ENCODE measurements at regions not wholly inside any gene's neighbourhood (a gene's known extent, or its start where the extent isn't known, plus 50 kb on each side); places are given as distances from the start of the nearest gene placed in this dataset.
"Not testable (repeated sequence)": the region's sequence is repeated elsewhere in the genome, so short reads cannot be mapped to it uniquely, and the experiment has no call there.

DNA sequence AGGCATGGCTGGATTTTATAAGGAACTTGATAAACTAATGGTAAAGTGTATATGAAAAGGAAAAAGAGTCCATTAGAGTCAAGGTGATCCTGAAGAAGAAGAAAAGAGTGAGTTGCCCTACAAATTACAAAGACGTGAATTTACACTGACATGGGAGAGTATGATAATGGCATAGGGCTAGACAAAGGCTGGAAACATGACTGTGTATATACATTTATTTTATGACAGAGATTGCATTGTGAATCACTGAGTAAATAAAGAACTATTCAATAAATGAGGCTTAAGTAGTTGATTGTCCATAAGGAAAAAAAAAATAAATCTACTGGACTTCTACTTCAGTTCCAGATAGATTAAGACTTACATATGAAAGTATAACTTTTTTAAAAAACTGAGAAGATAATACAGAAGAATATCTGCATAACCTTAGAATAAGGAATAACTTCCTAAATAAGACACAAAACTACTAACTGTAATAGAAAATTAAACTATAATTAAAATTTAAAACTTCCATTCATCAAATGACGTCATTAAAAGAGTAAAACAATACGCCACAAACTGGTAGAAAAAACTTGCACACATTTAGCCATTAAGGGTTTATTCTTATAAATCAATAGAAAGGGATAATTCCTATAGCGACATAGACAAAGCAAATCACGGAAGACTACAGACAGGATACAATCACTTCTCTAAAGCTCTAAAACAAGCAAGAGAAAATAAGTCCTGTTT lies 278.5 kb downstream of the NOVA1 start:
- DNase-seq (ENCODE audit: extremely low read depth, low read depth), result no peak

DNA sequence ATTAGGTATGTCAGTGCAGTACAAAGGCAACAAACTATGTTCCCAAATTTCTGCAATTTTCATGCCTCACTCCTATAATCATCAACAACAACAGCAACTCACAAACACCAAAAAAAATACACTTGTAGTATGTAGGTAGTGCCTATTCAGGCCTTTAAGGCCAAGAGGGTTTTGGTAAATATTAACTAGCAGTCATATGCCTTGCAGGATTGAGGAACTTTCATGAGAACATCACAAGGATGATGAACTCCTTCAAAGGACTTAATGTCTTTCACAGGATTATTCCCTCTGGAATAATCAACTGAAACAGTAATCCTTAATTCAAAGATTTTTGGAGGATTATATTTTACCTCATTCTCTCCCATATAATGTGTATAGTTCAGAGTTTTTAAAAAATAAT lies 293.8 kb downstream of the NOVA1 start:
- DNase-seq (ENCODE audit: extremely low read depth, low read depth), result no peak

DNA sequence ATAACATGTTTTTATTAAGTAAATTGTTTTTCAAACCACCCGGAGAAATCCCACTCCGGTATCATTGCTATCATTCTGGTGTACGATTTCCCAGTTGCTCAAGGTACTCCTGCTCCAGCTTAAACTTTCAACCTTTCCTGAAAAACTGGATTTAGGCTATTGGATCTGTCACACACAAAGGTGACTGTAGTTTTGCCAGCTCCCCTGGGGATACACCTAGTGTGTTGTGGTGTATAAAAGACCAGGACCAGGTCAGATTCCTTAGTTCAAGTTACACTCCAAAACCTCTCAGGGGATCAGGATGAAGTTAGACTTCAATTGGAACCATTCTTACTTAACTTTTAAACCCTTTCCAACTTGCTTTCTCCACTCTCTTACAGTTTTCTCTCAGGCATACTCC lies 303.9 kb downstream of the NOVA1 start:
- no peak for DNase-seq (ENCODE audit: extremely low read depth, low read depth)

DNA sequence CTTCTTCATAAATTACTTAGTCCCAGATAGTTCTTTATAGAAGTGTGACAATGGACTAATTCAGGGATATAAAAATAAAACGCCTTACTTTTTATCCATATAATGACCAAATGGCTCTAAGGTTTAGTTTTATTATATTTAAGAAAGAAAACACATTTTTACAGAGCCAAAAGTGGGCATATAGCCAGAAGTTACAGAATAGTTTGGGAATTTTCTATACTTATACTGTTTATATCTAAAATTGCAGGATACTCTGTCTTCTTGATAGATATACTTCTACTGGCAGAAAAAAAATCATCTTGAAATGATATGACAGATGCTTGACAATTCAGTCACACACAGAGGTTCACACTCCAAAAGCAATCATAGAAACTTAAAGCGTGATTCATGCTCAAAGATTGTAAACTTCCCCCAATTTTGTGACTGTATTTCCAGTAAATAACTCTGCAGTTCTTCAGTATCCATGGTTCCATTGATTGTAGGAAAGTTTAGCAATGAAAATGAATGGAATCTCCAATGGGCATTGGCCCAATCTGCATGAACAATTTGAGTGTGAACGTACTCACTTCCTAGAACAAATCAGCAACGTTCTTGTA lies 307.8 kb downstream of the NOVA1 start:
- no peak for DNase-seq (ENCODE audit: extremely low read depth, low read depth)

DNA sequence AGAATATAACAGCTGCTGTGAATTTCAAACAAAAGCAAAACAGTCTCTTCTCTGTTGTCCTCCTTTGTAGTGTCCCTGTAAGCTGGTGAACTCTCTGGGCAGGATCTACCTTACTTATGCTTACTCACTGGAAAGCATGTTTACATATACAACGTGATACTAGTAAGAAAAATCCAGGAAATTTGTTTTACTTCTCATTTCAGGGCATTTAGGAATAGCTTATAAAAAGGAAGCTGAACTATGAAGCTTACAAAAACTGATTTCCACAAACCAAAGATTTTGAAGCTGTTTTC lies 311.0 kb downstream of the NOVA1 start:
- no peak for DNase-seq (ENCODE audit: extremely low read depth, low read depth)

DNA sequence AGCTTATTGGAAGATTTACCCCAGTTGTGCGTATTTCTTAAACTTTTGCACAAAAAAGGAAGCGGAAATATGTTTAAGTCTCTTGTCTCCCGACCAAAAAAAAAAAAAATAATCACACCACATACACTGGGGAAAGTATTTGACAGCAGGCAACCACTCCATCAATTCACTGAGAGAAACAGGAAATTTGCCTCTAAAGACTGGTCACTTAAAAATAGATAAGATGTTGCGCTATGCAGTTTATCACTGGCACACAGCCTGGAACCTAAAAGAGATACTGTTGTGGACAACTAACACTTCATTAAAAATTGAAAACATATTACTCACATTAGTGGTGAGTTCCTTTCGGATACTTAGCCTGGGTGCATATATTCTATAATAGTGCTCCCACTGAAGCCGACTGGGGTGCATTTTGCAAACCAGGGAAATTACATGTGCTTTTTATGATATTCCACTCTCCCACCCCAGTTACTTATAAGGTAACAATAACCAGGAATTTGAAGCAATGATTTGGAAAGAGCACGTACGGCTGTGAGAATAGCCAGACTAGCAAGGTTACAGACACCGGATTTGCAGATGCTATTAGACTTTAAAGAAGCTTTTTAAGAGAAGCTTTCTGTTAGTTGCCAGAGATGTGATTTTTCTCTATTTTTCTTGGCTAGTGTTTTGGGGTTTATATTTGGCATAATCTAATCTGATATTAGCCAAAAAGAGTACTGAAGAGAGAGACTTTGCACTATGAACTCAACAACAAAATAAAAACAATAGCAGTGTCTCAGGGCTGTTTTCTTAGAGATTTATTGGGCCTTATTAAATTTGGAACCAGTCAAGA lies 311.5 kb downstream of the NOVA1 start:
- DNase-seq (ENCODE audit: extremely low read depth, low read depth), result no peak

DNA sequence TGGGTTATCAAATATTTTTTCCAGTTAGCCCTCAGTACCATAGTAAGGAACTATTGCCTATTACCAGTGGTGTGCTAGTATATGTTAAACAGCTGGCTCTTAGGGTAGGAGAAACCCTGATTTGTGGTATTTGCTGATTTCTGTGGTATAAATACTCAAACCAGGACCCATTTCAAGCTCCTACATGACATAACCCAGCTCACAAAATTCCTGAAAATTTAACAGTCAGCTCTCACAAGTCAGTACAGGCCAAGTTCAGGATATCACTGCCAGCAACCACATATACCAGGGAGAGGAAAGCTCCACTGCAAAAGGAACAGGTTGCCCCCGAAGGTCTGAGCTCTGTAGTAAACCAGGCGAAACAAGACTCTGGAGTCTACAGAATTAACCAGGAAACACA lies 315.3 kb downstream of the NOVA1 start:
- no peak for DNase-seq (ENCODE audit: extremely low read depth, low read depth)

DNA sequence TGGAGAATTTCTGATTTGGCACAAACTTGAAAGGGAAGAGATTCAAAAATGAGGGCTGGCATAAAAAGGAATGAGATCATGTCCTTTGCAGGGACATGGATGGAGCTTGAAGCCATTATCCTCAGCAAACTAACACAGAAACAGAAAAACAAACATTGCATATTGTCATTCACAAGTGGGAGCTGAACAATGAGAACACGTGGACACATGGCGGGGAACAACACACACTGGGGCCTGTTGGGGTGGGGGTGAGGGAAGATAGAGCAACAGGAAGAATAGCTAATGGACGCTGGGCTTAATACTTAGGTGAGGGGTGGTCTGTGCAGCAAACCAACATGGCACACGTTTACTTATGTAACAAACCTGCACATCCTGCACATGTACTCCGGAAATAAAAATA lies 315.8 kb downstream of the NOVA1 start:
- DNase-seq (ENCODE audit: extremely low read depth, low read depth), result not testable (repeated sequence)

DNA sequence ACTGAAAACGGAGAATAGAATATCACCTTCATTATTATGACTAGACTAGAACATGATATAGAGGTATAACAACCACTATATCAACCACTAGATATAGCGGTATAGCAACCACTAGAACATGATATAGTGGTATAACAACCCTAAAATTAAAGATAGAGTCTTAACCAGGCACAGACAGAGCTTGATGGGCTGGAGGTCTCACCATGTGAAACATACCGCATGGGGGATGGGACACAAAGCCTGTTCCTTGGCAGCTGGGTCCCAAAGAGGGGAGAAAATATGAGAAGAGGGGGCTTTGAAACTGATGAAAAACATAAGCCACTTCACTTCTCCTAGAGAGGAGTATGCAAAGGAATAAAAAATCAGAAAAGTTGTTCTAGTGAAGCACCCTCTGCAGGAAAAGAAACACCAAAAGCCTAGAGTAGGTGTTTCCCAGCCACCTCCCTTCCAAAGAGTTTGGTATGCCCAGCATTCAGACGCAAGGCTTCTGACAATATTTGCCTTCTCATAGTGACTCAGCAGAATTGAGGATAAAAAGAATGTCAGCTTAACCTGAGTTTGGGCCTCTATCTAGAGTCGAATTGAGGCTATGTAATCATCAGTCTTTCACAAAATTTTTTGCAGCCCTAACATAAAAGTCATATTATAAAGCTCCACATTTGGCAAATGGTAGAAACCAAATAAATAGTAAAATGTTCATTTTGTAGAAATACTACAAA lies 316.4 kb downstream of the NOVA1 start:
- DNase-seq (ENCODE audit: extremely low read depth, low read depth), result peak; percentile 98

DNA sequence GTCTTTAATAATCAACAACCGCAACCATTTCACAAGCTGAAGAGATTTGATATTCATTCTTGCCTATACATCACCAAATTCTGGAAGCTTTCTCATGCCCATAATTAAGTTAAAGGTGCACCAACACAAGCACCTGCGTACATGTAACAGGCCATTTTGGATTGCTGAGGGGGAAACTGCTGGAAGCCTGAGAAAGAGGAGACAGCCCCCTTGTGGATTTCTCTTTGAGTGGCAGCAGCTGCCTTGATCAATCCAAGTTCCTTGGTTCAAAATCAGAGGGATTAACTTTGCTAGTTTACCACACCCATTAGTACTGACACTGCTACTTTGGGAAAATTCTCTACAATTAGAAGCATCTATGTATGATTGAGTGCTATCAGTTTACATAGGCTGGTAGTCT lies 321.1 kb downstream of the NOVA1 start:
- no peak for DNase-seq (ENCODE audit: extremely low read depth, low read depth)

DNA sequence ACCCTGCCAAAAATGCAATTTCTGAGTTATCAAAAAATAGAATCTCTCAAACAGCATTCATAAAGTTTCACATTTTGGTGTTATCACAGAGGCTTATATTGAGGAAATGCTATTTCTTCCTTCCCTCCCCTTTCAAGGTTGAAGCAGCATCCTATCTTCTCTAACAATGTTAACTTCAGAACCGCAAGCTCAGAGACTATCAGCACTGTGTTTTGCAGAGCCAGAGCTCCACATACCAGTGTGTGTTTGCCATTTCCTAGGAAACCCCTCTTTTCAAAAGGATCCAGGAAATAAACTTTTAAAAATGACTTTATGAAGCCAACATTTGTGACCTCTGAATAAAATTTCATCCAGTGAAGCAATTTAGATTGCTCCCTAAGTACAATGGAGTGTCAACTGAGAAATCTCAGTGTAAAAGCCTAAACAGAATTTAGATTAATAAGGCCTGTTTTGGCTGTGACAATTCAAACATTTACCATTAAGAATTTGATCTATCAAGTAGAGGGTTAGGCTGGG lies 332.6 kb downstream of the NOVA1 start:
- DNase-seq (ENCODE audit: extremely low read depth, low read depth), result no peak

DNA sequence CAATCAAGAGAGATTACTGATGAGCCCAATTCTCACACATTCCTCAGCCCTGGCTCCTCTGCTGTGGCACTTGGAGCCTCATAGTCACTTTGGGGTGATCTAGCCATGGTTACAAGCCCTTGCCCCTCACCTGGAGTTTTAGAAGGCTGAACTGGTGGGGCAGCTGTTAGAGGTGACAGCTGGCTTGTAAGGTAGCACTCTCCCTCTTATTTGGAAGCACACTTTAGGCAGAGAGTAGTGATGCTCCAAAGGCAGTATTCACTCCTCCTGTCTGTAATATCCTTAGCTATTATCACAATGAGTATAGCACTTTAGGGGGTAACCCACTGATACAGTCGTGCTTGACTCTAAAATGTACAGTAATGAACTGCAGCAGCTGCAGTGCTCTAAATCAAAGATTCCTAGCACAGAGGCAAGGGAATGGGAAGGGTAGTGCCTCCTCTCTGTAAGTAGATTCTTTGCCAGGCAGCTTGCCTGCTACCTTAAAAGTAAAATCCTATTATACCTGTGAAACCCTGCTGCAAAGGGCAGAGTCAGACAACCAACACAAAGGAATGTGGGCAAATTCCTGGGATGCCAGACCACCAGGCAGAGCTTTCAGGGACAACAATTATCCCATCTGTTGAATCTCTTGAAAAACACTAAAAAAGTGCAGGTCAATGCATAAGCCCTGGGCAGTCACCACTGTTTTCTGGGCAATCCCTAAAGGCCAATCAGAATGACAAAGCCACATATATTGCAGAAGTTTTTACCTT lies 336.3 kb downstream of the NOVA1 start:
- no peak for DNase-seq (ENCODE audit: extremely low read depth, low read depth)

DNA sequence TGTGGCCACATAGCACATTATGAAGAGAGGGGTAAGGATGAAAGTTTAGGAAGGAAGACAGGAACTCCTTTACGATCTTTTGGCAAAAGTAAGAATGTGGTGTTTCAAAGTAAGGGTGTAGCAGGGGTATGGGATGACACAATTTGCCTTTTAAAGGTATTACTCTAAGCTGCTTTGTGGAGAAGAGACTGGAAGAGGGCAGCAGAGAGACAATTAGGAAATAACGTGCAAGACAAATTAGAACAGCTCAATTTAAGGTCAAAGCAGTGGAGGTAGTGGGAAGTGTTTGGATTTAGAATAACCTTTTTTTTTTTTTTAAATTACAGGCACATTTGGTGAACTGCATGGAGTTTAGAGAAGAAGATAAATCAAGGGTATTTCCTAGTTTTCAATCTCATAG lies 342.6 kb downstream of the NOVA1 start:
- peak; percentile 27 for DNase-seq (ENCODE audit: extremely low read depth, low read depth)

DNA sequence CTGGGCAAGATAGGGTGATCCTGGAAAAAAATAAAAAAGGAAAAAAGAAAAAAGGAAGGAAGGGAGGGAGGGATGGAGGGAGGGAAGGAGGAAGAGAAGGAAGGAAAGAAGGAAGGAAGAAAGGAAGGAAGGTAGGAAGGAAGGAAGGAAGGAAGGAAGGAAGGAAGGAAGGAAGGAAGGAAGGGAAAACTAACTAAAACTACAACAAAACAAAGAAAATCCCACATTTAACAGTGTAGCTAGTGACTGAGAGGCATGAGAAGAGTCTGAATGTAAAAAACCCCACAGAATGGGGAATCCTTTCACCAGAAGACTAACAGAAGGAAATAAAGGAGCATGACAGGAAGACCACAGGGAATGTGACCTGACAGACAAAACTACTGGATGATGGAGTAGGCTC lies 345.7 kb downstream of the NOVA1 start:
- DNase-seq (ENCODE audit: extremely low read depth, low read depth), result no peak

DNA sequence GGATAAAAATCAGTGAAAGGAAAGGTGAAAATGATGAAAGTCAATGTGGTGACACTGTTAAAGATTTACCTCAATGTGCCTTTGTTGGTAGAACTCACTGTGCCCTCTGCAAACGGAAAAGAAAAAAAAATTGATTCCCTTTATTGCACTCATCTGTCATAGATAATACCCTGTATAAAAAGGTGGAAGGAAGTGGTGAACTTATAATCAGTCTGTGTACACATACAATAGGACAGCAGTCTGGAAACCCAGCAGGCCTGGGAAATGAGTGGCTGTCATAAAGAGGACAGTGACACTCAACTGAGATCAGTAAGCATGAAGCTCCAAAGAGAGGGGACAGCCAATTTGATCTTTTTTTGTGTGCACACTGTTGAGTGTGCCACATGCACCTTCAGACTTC lies 364.7 kb downstream of the NOVA1 start:
- no peak for DNase-seq (ENCODE audit: extremely low read depth, low read depth)

DNA sequence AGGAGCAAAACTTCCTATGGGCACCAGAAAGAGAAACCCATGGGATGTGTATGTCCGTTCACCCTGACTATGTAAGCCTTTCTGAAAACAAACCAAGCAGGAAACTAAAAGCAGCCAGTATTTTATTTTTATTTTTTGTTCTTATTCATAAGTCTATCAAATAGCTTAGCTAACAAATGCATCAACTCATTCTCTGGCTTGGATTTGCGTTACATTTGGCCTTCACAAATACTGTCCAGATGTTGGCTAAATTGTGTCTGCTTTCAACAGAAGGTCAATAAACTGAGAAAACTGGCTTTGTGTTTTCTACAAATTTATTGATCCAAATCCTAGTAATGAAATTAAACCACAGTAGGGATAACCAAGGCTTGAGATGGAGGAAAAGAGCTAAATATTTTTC lies 379.0 kb downstream of the NOVA1 start:
- no peak for DNase-seq (ENCODE audit: extremely low read depth, low read depth)

DNA sequence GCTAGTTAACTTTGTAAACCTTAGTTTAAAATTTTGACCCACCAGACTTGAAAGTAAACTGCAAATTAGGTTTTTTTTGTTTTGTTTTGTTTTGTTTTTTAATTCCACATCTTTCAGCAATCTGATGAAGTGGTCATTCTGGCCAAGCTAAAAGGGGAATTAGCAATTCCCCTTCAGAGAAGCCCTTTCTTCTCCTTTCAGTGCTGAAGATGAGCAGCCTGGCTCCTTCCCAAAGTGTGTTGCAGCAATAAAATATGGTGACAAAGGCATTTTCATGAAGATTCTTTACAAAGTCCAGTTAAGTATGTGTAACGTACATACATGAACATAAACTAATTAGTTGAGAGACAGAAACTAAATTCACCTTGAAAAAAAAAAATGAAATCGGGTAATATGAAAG lies 380.1 kb downstream of the NOVA1 start:
- DNase-seq (ENCODE audit: extremely low read depth, low read depth), result no peak

DNA sequence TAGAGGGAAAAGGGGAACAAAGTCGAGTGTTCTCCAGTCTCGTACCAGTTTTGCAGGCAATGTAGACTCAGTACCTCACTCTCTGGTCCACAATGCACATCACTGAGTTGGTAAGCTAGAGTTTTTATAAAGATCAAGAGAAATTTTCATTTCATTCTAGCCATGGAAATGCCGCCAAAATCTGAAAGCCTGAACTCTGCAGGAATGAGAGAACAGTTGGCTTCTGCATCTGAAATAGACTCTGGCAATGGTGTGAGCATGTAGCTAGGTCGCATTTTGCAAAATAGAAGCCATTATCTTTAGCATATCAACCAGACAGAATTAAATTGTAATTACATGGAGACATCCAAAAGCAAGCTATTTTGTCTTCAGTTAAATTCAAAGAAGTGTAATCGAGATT lies 381.0 kb downstream of the NOVA1 start:
- DNase-seq (ENCODE audit: extremely low read depth, low read depth), result no peak

DNA sequence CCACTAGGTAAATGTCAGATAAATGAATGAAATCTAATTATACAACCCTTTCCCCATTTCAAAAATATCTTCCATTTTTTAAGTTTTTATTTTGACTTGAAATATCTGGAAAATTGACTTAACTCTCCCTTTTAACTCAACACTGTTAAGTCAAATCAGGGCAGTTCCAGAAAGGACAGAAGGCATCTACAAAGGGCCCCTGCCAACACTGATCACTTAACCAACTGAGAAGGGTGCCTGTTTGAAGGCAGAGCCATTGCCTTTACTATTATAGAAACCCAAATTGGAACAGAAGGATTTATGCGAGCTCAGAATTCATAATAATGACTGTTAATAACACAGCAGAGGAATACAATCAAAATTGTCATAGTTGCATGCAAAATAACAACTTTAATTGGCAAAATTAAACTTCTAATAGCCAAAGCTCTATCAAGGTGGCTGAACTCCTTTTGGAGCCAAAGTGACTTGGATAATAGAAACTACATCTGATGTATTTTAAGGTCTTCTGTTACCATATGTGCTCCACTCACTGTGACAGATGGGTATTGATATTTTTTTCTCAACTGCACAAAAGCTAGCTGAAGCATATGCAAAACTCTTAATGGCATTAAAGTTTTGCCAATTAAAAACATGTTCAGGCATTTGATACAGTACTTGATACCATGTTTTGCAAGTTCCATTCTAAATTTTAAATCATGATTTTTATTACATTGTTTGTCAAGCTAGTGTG lies 383.8 kb downstream of the NOVA1 start:
- DNase-seq (ENCODE audit: extremely low read depth, low read depth), result no peak

DNA sequence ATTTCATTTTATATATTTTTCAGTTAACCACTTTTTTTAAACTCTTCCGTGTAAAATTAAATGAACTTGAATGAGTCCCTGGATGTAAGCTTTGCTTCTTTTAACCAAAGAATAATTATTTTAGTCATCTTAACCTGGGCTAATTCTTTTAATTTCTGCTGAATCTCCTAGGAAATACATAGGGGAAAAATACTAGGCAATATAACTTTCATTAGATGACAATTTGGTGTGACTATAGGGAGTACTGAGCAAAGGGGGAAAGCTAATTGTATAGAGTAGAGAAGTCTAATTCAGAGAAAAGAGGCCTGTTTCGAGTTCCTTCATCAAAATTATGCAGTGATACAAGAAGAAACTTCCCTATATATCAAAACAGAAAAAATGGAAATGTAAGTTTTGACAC lies 388.1 kb downstream of the NOVA1 start:
- no peak for DNase-seq (ENCODE audit: extremely low read depth, low read depth)

Measured in NCI-H460 (cell line).